ENCODE measurements at regions not wholly inside any gene's neighbourhood (a gene's known extent, or its start where the extent isn't known, plus 50 kb on each side); places are given as distances from the start of the nearest gene placed in this dataset.

- no peak overlapping the region for H3K4me3 Mint-ChIP-seq
- no peaks in the 10 kb centered on the region for H3K27me3 Mint-ChIP-seq
- CTCF ChIA-PET, result no interaction called here
- H3K27ac Mint-ChIP-seq, result no peak overlapping the region
- no peaks in the 10 kb centered on the region for H3K4me1 Mint-ChIP-seq
- H3K36me3 Mint-ChIP-seq, result no peaks in the 10 kb centered on the region
- DNase-seq, result no peak
- no peaks in the 10 kb centered on the region for H3K9me3 Mint-ChIP-seq
Observed at GRCh38 chr9:2985343-2985742, 141.4 kb upstream of the PUM3 start.

GRCh38 chr9:2984491-2984890, 140.6 kb upstream of the PUM3 start:
- Mint-ChIP-seq H3K4me3 (no peak overlapping the region), H3K27ac (no peak overlapping the region), H3K9me3 (no peaks in the 10 kb centered on the region), H3K4me1 (no peaks in the 10 kb centered on the region), H3K36me3 (no peaks in the 10 kb centered on the region), H3K27me3 (no peaks in the 10 kb centered on the region)
- no peak for DNase-seq
- CTCF ChIA-PET, result no interaction called here

GRCh38 chr9:2979957-2980610, 136.2 kb upstream of the PUM3 start:
- CTCF ChIA-PET, result no interaction called here
- Mint-ChIP-seq H3K4me3 (no peak overlapping the region), H3K36me3 (no peaks in the 10 kb centered on the region), H3K27ac (no peak overlapping the region), H3K27me3 (no peaks in the 10 kb centered on the region), H3K9me3 (no peaks in the 10 kb centered on the region), H3K4me1 (no peaks in the 10 kb centered on the region)
- no peak for DNase-seq

GRCh38 chr9:2972475-2972874, 128.6 kb upstream of the PUM3 start:
- no peak for DNase-seq
- CTCF ChIA-PET, result no interaction called here
- Mint-ChIP-seq H3K9me3 (peaks cover 6% of the 10 kb centered on the region), H3K27ac (no peak overlapping the region), H3K27me3 (no peaks in the 10 kb centered on the region), H3K4me3 (no peak overlapping the region), H3K36me3 (no peaks in the 10 kb centered on the region), H3K4me1 (no peaks in the 10 kb centered on the region)

GRCh38 chr9:2970864-2971263, 127.0 kb upstream of the PUM3 start:
- H3K27ac Mint-ChIP-seq, result no peak overlapping the region
- CTCF ChIA-PET, result no interaction called here
- no peak for DNase-seq

GRCh38 chr9:2967766-2968165, 123.9 kb upstream of the PUM3 start:
- Mint-ChIP-seq H3K4me3 (no peak overlapping the region), H3K36me3 (no peaks in the 10 kb centered on the region), H3K9me3 (peaks cover 4% of the 10 kb centered on the region), H3K27me3 (peaks cover 4% of the 10 kb centered on the region), H3K27ac (no peak overlapping the region), H3K4me1 (no peaks in the 10 kb centered on the region)
- CTCF ChIA-PET, result no interaction called here
- DNase-seq, result no peak

More at GRCh38 chr9:2970864-2971263, 127.0 kb upstream of the PUM3 start:
- H3K9me3 Mint-ChIP-seq, result peaks cover 6% of the 10 kb centered on the region
- H3K4me1 Mint-ChIP-seq, result no peaks in the 10 kb centered on the region
- H3K27me3 Mint-ChIP-seq, result no peaks in the 10 kb centered on the region
- no peak overlapping the region for H3K4me3 Mint-ChIP-seq
- no peaks in the 10 kb centered on the region for H3K36me3 Mint-ChIP-seq

GRCh38 chr9:2966565-2967300, 122.8 kb upstream of the PUM3 start:
- H3K4me1 Mint-ChIP-seq, result no peaks in the 10 kb centered on the region
- no peaks in the 10 kb centered on the region for H3K36me3 Mint-ChIP-seq
- DNase-seq, result no peak
- no peak overlapping the region for H3K4me3 Mint-ChIP-seq
- no peaks in the 10 kb centered on the region for H3K9me3 Mint-ChIP-seq
- H3K27me3 Mint-ChIP-seq, result peaks cover 4% of the 10 kb centered on the region
- H3K27ac Mint-ChIP-seq, result no peak overlapping the region
- CTCF ChIA-PET, result no interaction called here

- Mint-ChIP-seq H3K9me3 (no peaks in the 10 kb centered on the region), H3K4me1 (no peaks in the 10 kb centered on the region)
Observed at GRCh38 chr9:2964470-2964869, 120.6 kb upstream of the PUM3 start.

GRCh38 chr9:2963307-2963706, 119.4 kb upstream of the PUM3 start:
- Mint-ChIP-seq H3K9me3 (no peaks in the 10 kb centered on the region), H3K36me3 (no peaks in the 10 kb centered on the region), H3K4me1 (no peaks in the 10 kb centered on the region), H3K27ac (no peak overlapping the region), H3K4me3 (no peak overlapping the region), H3K27me3 (peaks cover 4% of the 10 kb centered on the region)
- CTCF ChIA-PET, result no interaction called here
- DNase-seq, result no peak

More at GRCh38 chr9:2964470-2964869, 120.6 kb upstream of the PUM3 start:
- CTCF ChIA-PET, result no interaction called here
- no peak for DNase-seq
- H3K27ac Mint-ChIP-seq, result no peak overlapping the region
- no peak overlapping the region for H3K4me3 Mint-ChIP-seq
- H3K27me3 Mint-ChIP-seq, result peaks cover 4% of the 10 kb centered on the region
- H3K36me3 Mint-ChIP-seq, result no peaks in the 10 kb centered on the region

- CTCF ChIA-PET, result no interaction called here
- DNase-seq, result no peak
- H3K27me3 Mint-ChIP-seq, result peaks cover 8% of the 10 kb centered on the region
- no peaks in the 10 kb centered on the region for H3K9me3 Mint-ChIP-seq
- H3K4me1 Mint-ChIP-seq, result no peaks in the 10 kb centered on the region
- no peaks in the 10 kb centered on the region for H3K36me3 Mint-ChIP-seq
- no peak overlapping the region for H3K4me3 Mint-ChIP-seq
- H3K27ac Mint-ChIP-seq, result no peak overlapping the region
Observed at GRCh38 chr9:2962471-2963172, 118.7 kb upstream of the PUM3 start.

GRCh38 chr9:2958219-2958618, 114.3 kb upstream of the PUM3 start:
- no peak overlapping the region for H3K4me3 Mint-ChIP-seq

GRCh38 chr9:2957656-2958200, 113.8 kb upstream of the PUM3 start:
- no peaks in the 10 kb centered on the region for H3K4me1 Mint-ChIP-seq
- H3K36me3 Mint-ChIP-seq, result no peaks in the 10 kb centered on the region
- no peak for DNase-seq
- no peak overlapping the region for H3K27ac Mint-ChIP-seq
- CTCF ChIA-PET, result no interaction called here
- no peak overlapping the region for H3K4me3 Mint-ChIP-seq
- H3K9me3 Mint-ChIP-seq, result no peaks in the 10 kb centered on the region
- H3K27me3 Mint-ChIP-seq, result peaks cover 6% of the 10 kb centered on the region

More at GRCh38 chr9:2958219-2958618, 114.3 kb upstream of the PUM3 start:
- Mint-ChIP-seq H3K27ac (no peak overlapping the region), H3K27me3 (peaks cover 6% of the 10 kb centered on the region), H3K9me3 (no peaks in the 10 kb centered on the region), H3K4me1 (no peaks in the 10 kb centered on the region), H3K36me3 (no peaks in the 10 kb centered on the region)
- CTCF ChIA-PET, result no interaction called here
- no peak for DNase-seq

GRCh38 chr9:2955575-2955974, 111.7 kb upstream of the PUM3 start:
- peaks cover 6% of the 10 kb centered on the region for H3K27me3 Mint-ChIP-seq
- no peaks in the 10 kb centered on the region for H3K9me3 Mint-ChIP-seq
- no peak for DNase-seq
- CTCF ChIA-PET, result no interaction called here
- no peaks in the 10 kb centered on the region for H3K36me3 Mint-ChIP-seq
- H3K4me3 Mint-ChIP-seq, result no peak overlapping the region
- H3K27ac Mint-ChIP-seq, result no peak overlapping the region
- H3K4me1 Mint-ChIP-seq, result no peaks in the 10 kb centered on the region

GRCh38 chr9:2939368-2939767, 95.5 kb upstream of the PUM3 start:
- Mint-ChIP-seq H3K9me3 (no peaks in the 10 kb centered on the region), H3K27me3 (no peaks in the 10 kb centered on the region), H3K36me3 (no peaks in the 10 kb centered on the region), H3K4me1 (no peaks in the 10 kb centered on the region), H3K27ac (no peak overlapping the region), H3K4me3 (no peak overlapping the region)
- CTCF ChIA-PET, result no interaction called here
- no peak for DNase-seq

- DNase-seq, result no peak
- no peaks in the 10 kb centered on the region for H3K36me3 Mint-ChIP-seq
- no peaks in the 10 kb centered on the region for H3K9me3 Mint-ChIP-seq
- H3K4me3 Mint-ChIP-seq, result no peak overlapping the region
- CTCF ChIA-PET, result no interaction called here
- no peaks in the 10 kb centered on the region for H3K4me1 Mint-ChIP-seq
- H3K27me3 Mint-ChIP-seq, result no peaks in the 10 kb centered on the region
- no peak overlapping the region for H3K27ac Mint-ChIP-seq
Observed at GRCh38 chr9:2936221-2936620, 92.3 kb upstream of the PUM3 start.

All from activated naive CD4-positive, alpha-beta T cell treated with anti-CD3 and anti-CD28 coated beads, Interleukin-2, amount 10 ng/mL, durations not matched to agents 7 days and 5 days (primary cell).